ENCODE measurements at regions not wholly inside any gene's neighbourhood (a gene's known extent, or its start where the extent isn't known, plus 50 kb on each side); places are given as distances from the start of the nearest gene placed in this dataset.

- TF ChIP-seq Cebpa-rat (IDR thresholded peaks at IDR 0.05) = no peak
- Histone ChIP-seq H4K20me1 (no peaks in the 10 kb centered on the region), H3K27ac (no peak overlapping the region), H3K4me3 (no peak overlapping the region), H3K9me3 (replicated peaks in 1 of 11) (no peaks in the 10 kb centered on the region), H3K27me3 (no peaks in the 10 kb centered on the region), H3K4me2 (no peak overlapping the region), H3K36me3 (no peaks in the 10 kb centered on the region), H3K4me1 (peaks cover 11 to 36% (median 16%) of the 10 kb centered on the region in 10 experiments), H3K9ac (no peak overlapping the region)
These were observed 141.3 kb downstream of the CD47 start for GRCh38 chr3:107949394-107949970.

GRCh38 chr3:107947203-107947602, 143.6 kb downstream of the CD47 start:
- Histone ChIP-seq H3K9me3 (replicated peaks in 1 of 11) (no peaks in the 10 kb centered on the region), H3K4me1 (peaks cover 0 to 43% (median 2%) of the 10 kb centered on the region in 10 experiments; a peak in 7 of 20 replicates), H3K36me3 (no peaks in the 10 kb centered on the region), H3K27ac (no peak overlapping the region), H3K9ac (no peak overlapping the region), H4K20me1 (no peaks in the 10 kb centered on the region), H3K4me3 (no peak overlapping the region), H3K4me2 (no peak overlapping the region), H3K27me3 (no peaks in the 10 kb centered on the region)
- TF ChIP-seq Cebpa-rat (IDR thresholded peaks at IDR 0.05) = no peak

- no peak overlapping the region for H3K27ac ChIP-seq
- no peaks in the 10 kb centered on the region for H3K27me3 ChIP-seq
- H3K4me1 ChIP-seq = peaks cover 0 to 45% (median 2%) of the 10 kb centered on the region in 10 experiments; a peak in 7 of 20 replicates
- no peak overlapping the region for H3K4me3 ChIP-seq
- no peak for TF ChIP-seq Cebpa-rat (IDR thresholded peaks at IDR 0.05)
- H3K9me3 ChIP-seq (replicated peaks in 1 of 11) = no peaks in the 10 kb centered on the region
- no peak overlapping the region for H3K4me2 ChIP-seq
- no peak overlapping the region for H3K9ac ChIP-seq
- no peaks in the 10 kb centered on the region for H3K36me3 ChIP-seq
- H4K20me1 ChIP-seq = no peaks in the 10 kb centered on the region
These were observed 144.1 kb downstream of the CD47 start for GRCh38 chr3:107946700-107947099.

GRCh38 chr3:107945417-107946094, 145.3 kb downstream of the CD47 start:
- Histone ChIP-seq H3K9ac (no peak overlapping the region), H3K27me3 (no peaks in the 10 kb centered on the region), H3K9me3 (replicated peaks in 1 of 11) (no peaks in the 10 kb centered on the region), H3K4me1 (peaks cover 0 to 33% (median 0%) of the 10 kb centered on the region in 10 experiments; a peak in 5 of 20 replicates), H3K4me2 (no peak overlapping the region), H3K36me3 (no peaks in the 10 kb centered on the region), H4K20me1 (no peaks in the 10 kb centered on the region), H3K27ac (no peak overlapping the region), H3K4me3 (no peak overlapping the region)
- TF ChIP-seq Cebpa-rat (IDR thresholded peaks at IDR 0.05) = no peak

- no peak overlapping the region for H3K4me3 ChIP-seq
- TF ChIP-seq Cebpa-rat (IDR thresholded peaks at IDR 0.05) = no peak
- peaks cover 0 to 30% (median 0%) of the 10 kb centered on the region in 10 experiments; a peak in 4 of 20 replicates for H3K4me1 ChIP-seq
- no peaks in the 10 kb centered on the region for H3K27me3 ChIP-seq
- no peaks in the 10 kb centered on the region for H3K9me3 ChIP-seq (replicated peaks in 1 of 11)
- no peak overlapping the region for H3K27ac ChIP-seq
- no peaks in the 10 kb centered on the region for H4K20me1 ChIP-seq
- no peak overlapping the region for H3K9ac ChIP-seq
- peak overlapping the region in 2 of 11 experiments; percentile 43 to 50; a peak in 4 of 22 replicates for H3K4me2 ChIP-seq
- H3K36me3 ChIP-seq = no peaks in the 10 kb centered on the region
These were observed 146.9 kb downstream of the CD47 start for GRCh38 chr3:107943786-107944523.

GRCh38 chr3:107942951-107943749, 147.7 kb downstream of the CD47 start:
- no peaks in the 10 kb centered on the region for H4K20me1 ChIP-seq
- no peaks in the 10 kb centered on the region for H3K9me3 ChIP-seq (replicated peaks in 1 of 11)
- H3K36me3 ChIP-seq = no peaks in the 10 kb centered on the region
- no peaks in the 10 kb centered on the region for H3K27me3 ChIP-seq
- H3K27ac ChIP-seq = no peak overlapping the region
- no peak overlapping the region for H3K4me3 ChIP-seq
- peaks cover 0 to 34% (median 0%) of the 10 kb centered on the region in 10 experiments; a peak in 4 of 20 replicates for H3K4me1 ChIP-seq
- peak overlapping the region in 2 of 11 experiments; percentile 43 to 50; a peak in 2 of 22 replicates for H3K4me2 ChIP-seq
- no peak for TF ChIP-seq Cebpa-rat (IDR thresholded peaks at IDR 0.05)
- H3K9ac ChIP-seq = no peak overlapping the region

GRCh38 chr3:107942244-107942643, 148.6 kb downstream of the CD47 start:
- Histone ChIP-seq H3K9ac (no peak overlapping the region), H4K20me1 (no peaks in the 10 kb centered on the region), H3K36me3 (no peaks in the 10 kb centered on the region), H3K27me3 (no peaks in the 10 kb centered on the region), H3K4me3 (no peak overlapping the region), H3K9me3 (replicated peaks in 1 of 11) (no peaks in the 10 kb centered on the region), H3K4me1 (peaks cover 0 to 36% (median 0%) of the 10 kb centered on the region in 10 experiments; a peak in 4 of 20 replicates), H3K4me2 (no peak overlapping the region), H3K27ac (no peak overlapping the region)
- no peak for TF ChIP-seq Cebpa-rat (IDR thresholded peaks at IDR 0.05)

- no peaks in the 10 kb centered on the region for H3K27me3 ChIP-seq
- H3K36me3 ChIP-seq = no peaks in the 10 kb centered on the region
- no peaks in the 10 kb centered on the region for H4K20me1 ChIP-seq
- H3K9me3 ChIP-seq (replicated peaks in 1 of 11) = no peaks in the 10 kb centered on the region
- no peak overlapping the region for H3K9ac ChIP-seq
- peak overlapping the region in 1 of 11 experiments; percentile 13; a peak in 1 of 22 replicates for H3K4me2 ChIP-seq
- no peak for TF ChIP-seq Cebpa-rat (IDR thresholded peaks at IDR 0.05)
- no peak overlapping the region for H3K4me3 ChIP-seq
- H3K27ac ChIP-seq = no peak overlapping the region
- H3K4me1 ChIP-seq = peaks cover 0 to 32% (median 0%) of the 10 kb centered on the region in 10 experiments; a peak in 4 of 20 replicates
These were observed 151.0 kb downstream of the CD47 start for GRCh38 chr3:107939691-107940442.

All from BLaER1 treated with 17β-estradiol and CSF1 and Interleukin-3, amounts not matched to agents 10 nM and 100 nM (cell line).